CD4-positive, alpha-beta T cell treated with Interleukin-17A for 1 hour (primary cell): ENCODE measurements at regions not wholly inside any gene's neighbourhood (a gene's known extent, or its start where the extent isn't known, plus 50 kb on each side); places are given as distances from the start of the nearest gene placed in this dataset.
"Not testable (repeated sequence)": the region's sequence is repeated elsewhere in the genome, so short reads cannot be mapped to it uniquely, and the experiment has no call there.

ENCODE experiments used
- DNase-seq: peaks from one replicate; pipeline ENCODE4 v3.0.0-alpha.2; 2020

GRCh38 chr3:6468589-6468988 lies 392.3 kb upstream of the GRM7 start:
- no peak for DNase-seq

- no peak for DNase-seq
These were observed 389.2 kb upstream of the GRM7 start for GRCh38 chr3:6471744-6472143.

- DNase-seq: not testable (repeated sequence)
These were observed 370.2 kb upstream of the GRM7 start for GRCh38 chr3:6490487-6491327.

- no peak for DNase-seq
These were observed 369.1 kb upstream of the GRM7 start for GRCh38 chr3:6491768-6492167.

- no peak for DNase-seq
These were observed 368.6 kb upstream of the GRM7 start for GRCh38 chr3:6492306-6492705.

GRCh38 chr3:6498944-6499343 lies 362.0 kb upstream of the GRM7 start:
- DNase-seq: not testable (repeated sequence)

- no peak for DNase-seq
These were observed 356.6 kb upstream of the GRM7 start for GRCh38 chr3:6504347-6504746.

GRCh38 chr3:6504834-6505233 lies 356.1 kb upstream of the GRM7 start:
- DNase-seq: no peak

- DNase-seq: no peak
These were observed 352.5 kb upstream of the GRM7 start for GRCh38 chr3:6508410-6508759.

- DNase-seq: no peak
These were observed 351.3 kb upstream of the GRM7 start for GRCh38 chr3:6509576-6509975.

GRCh38 chr3:6510713-6511112 lies 350.2 kb upstream of the GRM7 start:
- DNase-seq: no peak

GRCh38 chr3:6512172-6512800 lies 348.6 kb upstream of the GRM7 start:
- no peak for DNase-seq

GRCh38 chr3:6516143-6516542 lies 344.8 kb upstream of the GRM7 start:
- no peak for DNase-seq

GRCh38 chr3:6516694-6517093 lies 344.2 kb upstream of the GRM7 start:
- no peak for DNase-seq

GRCh38 chr3:6518709-6519345 lies 342.1 kb upstream of the GRM7 start:
- no peak for DNase-seq

- no peak for DNase-seq
These were observed 339.4 kb upstream of the GRM7 start for GRCh38 chr3:6521369-6522113.

GRCh38 chr3:6522191-6522590 lies 338.7 kb upstream of the GRM7 start:
- no peak for DNase-seq

GRCh38 chr3:6523043-6523442 lies 337.9 kb upstream of the GRM7 start:
- no peak for DNase-seq

GRCh38 chr3:6524479-6524878 lies 336.4 kb upstream of the GRM7 start:
- no peak for DNase-seq

GRCh38 chr3:6526321-6526720 lies 334.6 kb upstream of the GRM7 start:
- DNase-seq: no peak

- no peak for DNase-seq
These were observed 334.1 kb upstream of the GRM7 start for GRCh38 chr3:6526861-6527260.

GRCh38 chr3:6528951-6529350 lies 332.0 kb upstream of the GRM7 start:
- DNase-seq: no peak

GRCh38 chr3:6531153-6531552 lies 329.8 kb upstream of the GRM7 start:
- no peak for DNase-seq

GRCh38 chr3:6532101-6532500 lies 328.8 kb upstream of the GRM7 start:
- DNase-seq: no peak
